Spinal cord (tissue), 9 donors: ENCODE measurements at regions not wholly inside any gene's neighbourhood (a gene's known extent, or its start where the extent isn't known, plus 50 kb on each side); places are given as distances from the start of the nearest gene placed in this dataset.

Experiments
- DNase-seq, 6 donors: peaks; one replicate each; pipeline versions ENCODE4 v3.0.0 to v3.0.0-alpha.2; 2013 to 2015; ENCODE audit warnings: low spot score in 6 of 6, low read depth in 4 of 6
- H3K27ac ChIP-seq: one replicate; pipeline ENCODE4 v1.5.1; 2013; ENCODE audit warnings: low read depth, low read length, control low read depth
- H3K27me3 ChIP-seq: one replicate; pipeline ENCODE4 v1.6.1; 2013; ENCODE audit warnings: low read length; ENCODE audit not compliant: control insufficient read depth, insufficient read depth
- H3K36me3 ChIP-seq: one replicate; pipeline ENCODE4 v1.6.1; 2013; ENCODE audit warnings: low read length; ENCODE audit not compliant: control insufficient read depth, insufficient read depth
- H3K4me1 ChIP-seq: one replicate; pipeline ENCODE4 v1.6.1; 2013; ENCODE audit warnings: low read length; ENCODE audit not compliant: control insufficient read depth, insufficient read depth
- H3K4me3 ChIP-seq: one replicate; pipeline ENCODE4 v1.5.1; 2013; ENCODE audit warnings: low read depth, low read length, control low read depth
- H3K9me3 ChIP-seq: one replicate; pipeline ENCODE4 v1.6.1; 2013; ENCODE audit warnings: low read length; ENCODE audit not compliant: control insufficient read depth, insufficient read depth
- WGBS: methylation state at CpG from one replicate; pipeline ENCODE4 v1.1.5; 2013; ENCODE audit warnings: missing lambda C conversion rate; ENCODE audit not compliant: insufficient coverage; 5-methylcytosine and 5-hydroxymethylcytosine counted together
- donor health status: healthy.

GRCh38 chr12:15052691-15053090 lies 79.8 kb downstream of the PDE6H start:
- WGBS = no CpG with 5 or more reads among the region's 2 CpGs
- H3K4me1 ChIP-seq = no peaks in the 10 kb centered on the region
- H3K4me3 ChIP-seq = no peak overlapping the region
- H3K27me3 ChIP-seq = no peaks in the 10 kb centered on the region
- no peaks in the 10 kb centered on the region for H3K9me3 ChIP-seq
- no peaks in the 10 kb centered on the region for H3K36me3 ChIP-seq
- no peak overlapping the region for H3K27ac ChIP-seq
- no peak for DNase-seq

DNA sequence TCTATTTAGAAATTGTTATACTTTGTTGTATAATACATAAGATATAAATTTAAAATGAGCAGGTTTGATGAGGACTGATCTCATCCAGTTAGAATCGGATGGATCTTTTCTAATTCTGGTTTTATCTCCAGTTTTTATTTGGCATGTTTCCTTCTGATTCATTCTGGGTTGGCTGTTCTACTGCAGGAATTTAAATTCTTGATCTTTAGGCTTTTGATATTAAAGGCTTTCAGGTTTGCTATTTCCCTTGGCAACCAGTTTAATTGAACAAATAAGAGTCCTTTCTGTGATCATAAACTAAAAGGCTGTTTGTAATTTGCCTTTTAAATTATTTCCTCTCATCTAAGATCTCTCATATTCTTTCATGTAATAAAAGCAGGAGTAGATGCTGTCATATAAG lies 83.4 kb downstream of the PDE6H start:
- Histone ChIP-seq H3K9me3 (no peaks in the 10 kb centered on the region), H3K4me3 (no peak overlapping the region)
- no peak for DNase-seq

More for the DNA sequence above, 83.4 kb downstream of the PDE6H start:
- Histone ChIP-seq H3K36me3 (no peaks in the 10 kb centered on the region), H3K27me3 (no peaks in the 10 kb centered on the region), H3K27ac (no peak overlapping the region), H3K4me1 (no peaks in the 10 kb centered on the region)
- no CpG with 5 or more reads among the region's 1 CpG for WGBS
